Gastroesophageal sphincter (tissue), 3 donors: ENCODE measurements at regions not wholly inside any gene's neighbourhood (a gene's known extent, or its start where the extent isn't known, plus 50 kb on each side); places are given as distances from the start of the nearest gene placed in this dataset.

Experiments
- POLR2A ChIP-seq, 2 donors: fragments of 450-650 bp; IDR thresholded peaks; one replicate each; pipeline ENCODE4 v1.6.1; 2017; ENCODE audit warnings: antibody characterized with exemption in 2 of 2, mild to moderate bottlenecking in 2 of 2, moderate library complexity in 1 of 2
- POLR2AphosphoS5 ChIP-seq: sonication (generic); formaldehyde crosslinking; IDR thresholded peaks from one replicate; pipeline ENCODE4 v1.6.1; 2017; ENCODE audit warnings: antibody characterized with exemption
- TF ChIP-seq, protein P1 (sequence below), 4 experiments: fragments of 200-600 bp in 2 of 4; fragments of 450-650 bp in 2 of 4; sonication (generic) in 1 of 4; IDR thresholded peaks; one replicate each; pipeline ENCODE4 v1.5.1; 2017 to 2019; ENCODE audit warnings: antibody characterized with exemption in 4 of 4, mild to moderate bottlenecking in 2 of 4, moderate library complexity in 2 of 4

DNA sequence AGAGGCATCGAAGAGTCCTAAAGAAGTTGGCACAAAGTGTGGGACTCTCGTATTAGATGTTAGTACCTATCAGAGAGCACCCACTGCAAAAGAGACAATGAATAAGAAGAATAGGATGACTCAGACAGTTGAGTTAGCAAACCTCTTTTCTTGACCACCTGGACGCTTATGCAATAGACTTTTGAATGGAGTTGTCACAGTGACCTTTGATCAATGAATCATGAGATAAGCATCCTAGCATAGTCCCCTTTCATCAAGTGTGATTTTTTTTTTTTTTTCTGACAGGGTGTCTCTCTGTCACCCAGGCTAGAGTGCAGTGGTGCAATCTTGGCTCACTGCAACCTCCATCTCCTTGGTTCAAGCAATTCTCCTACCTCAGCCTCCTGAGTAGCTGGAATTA is 1417.9 kb upstream of the GOT2 start:
- TF ChIP-seq, protein P1, sequence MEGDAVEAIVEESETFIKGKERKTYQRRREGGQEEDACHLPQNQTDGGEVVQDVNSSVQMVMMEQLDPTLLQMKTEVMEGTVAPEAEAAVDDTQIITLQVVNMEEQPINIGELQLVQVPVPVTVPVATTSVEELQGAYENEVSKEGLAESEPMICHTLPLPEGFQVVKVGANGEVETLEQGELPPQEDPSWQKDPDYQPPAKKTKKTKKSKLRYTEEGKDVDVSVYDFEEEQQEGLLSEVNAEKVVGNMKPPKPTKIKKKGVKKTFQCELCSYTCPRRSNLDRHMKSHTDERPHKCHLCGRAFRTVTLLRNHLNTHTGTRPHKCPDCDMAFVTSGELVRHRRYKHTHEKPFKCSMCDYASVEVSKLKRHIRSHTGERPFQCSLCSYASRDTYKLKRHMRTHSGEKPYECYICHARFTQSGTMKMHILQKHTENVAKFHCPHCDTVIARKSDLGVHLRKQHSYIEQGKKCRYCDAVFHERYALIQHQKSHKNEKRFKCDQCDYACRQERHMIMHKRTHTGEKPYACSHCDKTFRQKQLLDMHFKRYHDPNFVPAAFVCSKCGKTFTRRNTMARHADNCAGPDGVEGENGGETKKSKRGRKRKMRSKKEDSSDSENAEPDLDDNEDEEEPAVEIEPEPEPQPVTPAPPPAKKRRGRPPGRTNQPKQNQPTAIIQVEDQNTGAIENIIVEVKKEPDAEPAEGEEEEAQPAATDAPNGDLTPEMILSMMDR (IDR thresholded peaks at IDR 0.05): no peak
- TF ChIP-seq POLR2A (IDR thresholded peaks at IDR 0.05) (no peak), POLR2AphosphoS5 (no peak)
